ENCODE measurements at regions not wholly inside any gene's neighbourhood (a gene's known extent, or its start where the extent isn't known, plus 50 kb on each side); places are given as distances from the start of the nearest gene placed in this dataset.

- TF ChIP-seq CTCF (IDR thresholded peaks at IDR 0.05) (no peak), POLR2A (IDR thresholded peaks at IDR 0.05) (no peak), POLR2AphosphoS5 (IDR thresholded peaks at IDR 0.05) (no peak), EP300 (IDR thresholded peaks at IDR 0.05) (no peak)
These were observed 186.3 kb upstream of the GPR149 start for GRCh38 chr3:154616298-154616697.

All from upper lobe of left lung (tissue), 4 donors.